Myocyte (in vitro differentiated cells): ENCODE measurements at regions not wholly inside any gene's neighbourhood (a gene's known extent, or its start where the extent isn't known, plus 50 kb on each side); places are given as distances from the start of the nearest gene placed in this dataset.

Experiments
- DNase-seq: peaks from one replicate; pipeline ENCODE4 v3.0.0-alpha.2; 2012; ENCODE audit warnings: low read depth

GRCh38 chr16:6447021-6447790 lies 885.4 kb upstream of the RBFOX1 start:
- no peak for DNase-seq

- no peak for DNase-seq
These were observed 886.3 kb upstream of the RBFOX1 start for GRCh38 chr16:6446370-6446769.

GRCh38 chr16:6439129-6439528 lies 893.5 kb upstream of the RBFOX1 start:
- DNase-seq: no peak

- DNase-seq: no peak
These were observed 903.8 kb upstream of the RBFOX1 start for GRCh38 chr16:6428861-6429260.

- DNase-seq: no peak
These were observed 905.0 kb upstream of the RBFOX1 start for GRCh38 chr16:6427621-6428020.

- no peak for DNase-seq
These were observed 925.0 kb upstream of the RBFOX1 start for GRCh38 chr16:6407596-6407995.

GRCh38 chr16:6406028-6406427 lies 926.6 kb upstream of the RBFOX1 start:
- no peak for DNase-seq

GRCh38 chr16:6382924-6383459 lies 949.7 kb upstream of the RBFOX1 start:
- no peak for DNase-seq

GRCh38 chr16:6381896-6382295 lies 950.7 kb upstream of the RBFOX1 start:
- DNase-seq: no peak

- no peak for DNase-seq
These were observed 954.7 kb upstream of the RBFOX1 start for GRCh38 chr16:6377956-6378355.

- no peak for DNase-seq
These were observed 957.1 kb upstream of the RBFOX1 start for GRCh38 chr16:6375465-6376075.

- no peak for DNase-seq
These were observed 957.8 kb upstream of the RBFOX1 start for GRCh38 chr16:6374821-6375220.

GRCh38 chr16:6364846-6365245 lies 967.8 kb upstream of the RBFOX1 start:
- DNase-seq: no peak

- DNase-seq: no peak
These were observed 968.6 kb upstream of the RBFOX1 start for GRCh38 chr16:6363896-6364607.

GRCh38 chr16:6363396-6363795 lies 969.2 kb upstream of the RBFOX1 start:
- DNase-seq: no peak

- no peak for DNase-seq
These were observed 970.3 kb upstream of the RBFOX1 start for GRCh38 chr16:6362321-6362720.

GRCh38 chr16:6360641-6361040 lies 972.0 kb upstream of the RBFOX1 start:
- DNase-seq: no peak

GRCh38 chr16:6356911-6357310 lies 975.7 kb upstream of the RBFOX1 start:
- DNase-seq: no peak

- DNase-seq: no peak
These were observed 982.9 kb upstream of the RBFOX1 start for GRCh38 chr16:6349725-6350124.

GRCh38 chr16:6345090-6345489 lies 987.6 kb upstream of the RBFOX1 start:
- no peak for DNase-seq

GRCh38 chr16:6343157-6343556 lies 989.5 kb upstream of the RBFOX1 start:
- DNase-seq: no peak

- DNase-seq: no peak
These were observed 990.7 kb upstream of the RBFOX1 start for GRCh38 chr16:6341981-6342380.
